ENCODE measurements at regions not wholly inside any gene's neighbourhood (a gene's known extent, or its start where the extent isn't known, plus 50 kb on each side); places are given as distances from the start of the nearest gene placed in this dataset.

DNA sequence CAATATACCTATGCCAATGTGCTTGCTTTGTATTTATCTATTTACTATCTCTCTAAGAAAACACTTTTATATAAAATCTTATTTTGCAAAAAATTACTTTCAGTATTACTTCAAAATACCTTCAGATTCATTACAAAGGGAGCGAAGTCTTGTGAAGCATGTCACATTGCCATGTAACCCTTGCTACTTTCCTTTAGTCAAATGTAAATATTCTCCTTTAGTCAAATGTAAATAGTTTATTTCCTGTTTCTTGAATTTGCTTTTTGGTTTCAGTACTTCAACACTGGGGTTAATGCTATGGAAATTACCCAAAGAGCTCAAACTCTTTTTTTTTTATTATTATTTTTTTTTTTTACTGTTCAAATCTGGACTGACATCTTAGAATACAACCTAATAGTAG lies 383.3 kb downstream of the GRXCR1 start (continued):
- TF ChIP-seq ZNF791 (tag by site-specific recombination; IDR thresholded peaks at IDR 0.05): no peak

- ChIA-PET POLR2A (no interaction called here), CTCF (no interaction called here)
- no peak overlapping the region for H3K27ac ChIP-seq (ENCODE audit: extremely low read depth, low read depth, low read length)
- H3K4me3 ChIP-seq (ENCODE audit: low read depth, low read length): no peak overlapping the region
- no peaks in the 10 kb centered on the region for H3K36me3 ChIP-seq (ENCODE audit: control insufficient read depth in 2 of 2, insufficient read depth in 1 of 2, low read length in 2 of 2)
- H3K4me1 ChIP-seq (ENCODE audit: control insufficient read depth, insufficient read depth, low read length): no peaks in the 10 kb centered on the region
- no peak for TF ChIP-seq ZXDB (tag by site-specific recombination; IDR thresholded peaks at IDR 0.05)
- TF ChIP-seq ZNF239 (tag by site-specific recombination; IDR thresholded peaks at IDR 0.05): no peak
- no peak for TF ChIP-seq ZNF623 (tag by site-specific recombination; IDR thresholded peaks at IDR 0.05)
- no peak for TF ChIP-seq ZNF202 (tag by site-specific recombination; IDR thresholded peaks at IDR 0.05; ENCODE audit: borderline replicate concordance)
- TF ChIP-seq ZNF211 (tag by site-specific recombination; IDR thresholded peaks at IDR 0.05; ENCODE audit: low read depth): no peak
- TF ChIP-seq ZNF501 (tag by site-specific recombination; IDR thresholded peaks at IDR 0.05): no peak
- TF ChIP-seq PRDM6 (tag by site-specific recombination; IDR thresholded peaks at IDR 0.05): no peak
- TF ChIP-seq ZNF707 (tag by site-specific recombination; IDR thresholded peaks at IDR 0.05): no peak
- no peak for TF ChIP-seq SCRT2 (tag by site-specific recombination; IDR thresholded peaks at IDR 0.05)
- TF ChIP-seq KLF9 (tag by site-specific recombination; IDR thresholded peaks at IDR 0.05; ENCODE audit: low read depth): no peak
- no peak for TF ChIP-seq GLIS1 (tag by site-specific recombination; IDR thresholded peaks at IDR 0.05)
- no peak for TF ChIP-seq ZNF791 (tag by site-specific recombination; IDR thresholded peaks at IDR 0.05)
- no peak for TF ChIP-seq GLI4 (tag by site-specific recombination; IDR thresholded peaks at IDR 0.05)
- no peaks in the 10 kb centered on the region for H3K9me3 ChIP-seq (ENCODE audit: control insufficient read depth, insufficient read depth, low read depth, low read length)
These were observed 383.8 kb downstream of the GRXCR1 start for GRCh38 chr4:43276321-43276720.

DNA sequence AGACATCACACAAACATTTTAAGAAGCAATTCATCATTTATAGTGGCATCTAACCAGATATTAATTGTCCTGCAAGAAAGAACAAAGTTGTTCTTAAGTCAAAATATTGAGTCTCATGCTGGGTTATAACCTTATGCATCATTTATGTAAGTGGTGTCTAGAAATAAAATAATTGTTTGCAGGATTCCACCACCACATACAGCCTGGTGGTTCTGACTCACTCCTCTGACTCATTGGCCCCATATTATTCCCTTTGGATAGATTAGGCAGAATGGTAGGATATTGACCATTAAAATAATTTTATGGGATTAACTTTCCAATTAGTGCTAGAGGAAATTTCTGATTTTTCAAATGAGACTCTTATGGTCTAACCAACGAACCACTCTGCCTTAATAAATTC lies 384.5 kb downstream of the GRXCR1 start:
- Histone ChIP-seq H3K27ac (ENCODE audit: extremely low read depth, low read depth, low read length) (no peak overlapping the region), H3K4me1 (ENCODE audit: control insufficient read depth, insufficient read depth, low read length) (no peaks in the 10 kb centered on the region), H3K36me3 (ENCODE audit: control insufficient read depth in 2 of 2, insufficient read depth in 1 of 2, low read length in 2 of 2) (no peaks in the 10 kb centered on the region), H3K4me3 (ENCODE audit: low read depth, low read length) (no peak overlapping the region), H3K9me3 (ENCODE audit: control insufficient read depth, insufficient read depth, low read depth, low read length) (no peaks in the 10 kb centered on the region)
- POLR2A ChIA-PET: no interaction called here
- CTCF ChIA-PET: no interaction called here
- TF ChIP-seq, protein P1, sequence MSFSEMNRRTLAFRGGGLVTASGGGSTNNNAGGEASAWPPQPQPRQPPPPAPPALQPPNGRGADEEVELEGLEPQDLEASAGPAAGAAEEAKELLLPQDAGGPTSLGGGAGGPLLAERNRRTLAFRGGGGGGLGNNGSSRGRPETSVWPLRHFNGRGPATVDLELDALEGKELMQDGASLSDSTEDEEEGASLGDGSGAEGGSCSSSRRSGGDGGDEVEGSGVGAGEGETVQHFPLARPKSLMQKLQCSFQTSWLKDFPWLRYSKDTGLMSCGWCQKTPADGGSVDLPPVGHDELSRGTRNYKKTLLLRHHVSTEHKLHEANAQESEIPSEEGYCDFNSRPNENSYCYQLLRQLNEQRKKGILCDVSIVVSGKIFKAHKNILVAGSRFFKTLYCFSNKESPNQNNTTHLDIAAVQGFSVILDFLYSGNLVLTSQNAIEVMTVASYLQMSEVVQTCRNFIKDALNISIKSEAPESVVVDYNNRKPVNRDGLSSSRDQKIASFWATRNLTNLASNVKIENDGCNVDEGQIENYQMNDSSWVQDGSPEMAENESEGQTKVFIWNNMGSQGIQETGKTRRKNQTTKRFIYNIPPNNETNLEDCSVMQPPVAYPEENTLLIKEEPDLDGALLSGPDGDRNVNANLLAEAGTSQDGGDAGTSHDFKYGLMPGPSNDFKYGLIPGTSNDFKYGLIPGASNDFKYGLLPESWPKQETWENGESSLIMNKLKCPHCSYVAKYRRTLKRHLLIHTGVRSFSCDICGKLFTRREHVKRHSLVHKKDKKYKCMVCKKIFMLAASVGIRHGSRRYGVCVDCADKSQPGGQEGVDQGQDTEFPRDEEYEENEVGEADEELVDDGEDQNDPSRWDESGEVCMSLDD (tag by site-specific recombination; IDR thresholded peaks at IDR 0.05): no peak
- TF ChIP-seq PRDM1 (tag by site-specific recombination; IDR thresholded peaks at IDR 0.05) (no peak), ZNF843 (tag by site-specific recombination; IDR thresholded peaks at IDR 0.05) (no peak), ZNF155 (tag by site-specific recombination; IDR thresholded peaks at IDR 0.05) (no peak), ZNF311 (tag by site-specific recombination; IDR thresholded peaks at IDR 0.05; ENCODE audit: borderline replicate concordance) (no peak), TRIM28 (IDR thresholded peaks at IDR 0.05; ENCODE audit: borderline replicate concordance, low read length) (no peak), ZNF114 (tag by site-specific recombination; IDR thresholded peaks at IDR 0.05) (no peak)
